ENCODE measurements at regions not wholly inside any gene's neighbourhood (a gene's known extent, or its start where the extent isn't known, plus 50 kb on each side); places are given as distances from the start of the nearest gene placed in this dataset.

GRCh38 chr15:25186411-25186810 is 231.6 kb downstream of the SNRPN start:
- ChIA-PET POLR2A (no interaction called here), CTCF (no interaction called here)
- TF ChIP-seq ZNF384 (IDR thresholded peaks at IDR 0.05) = no peak
- TF ChIP-seq SUZ12 (IDR thresholded peaks at IDR 0.05) = no peak
- no peak for TF ChIP-seq ELF4 (IDR thresholded peaks at IDR 0.05)
- TF ChIP-seq FOXM1 (IDR thresholded peaks at IDR 0.05; ENCODE audit: borderline replicate concordance) = no peak
- no peak for TF ChIP-seq SP1 (IDR thresholded peaks at IDR 0.05)
- no peak for DNase-seq (ENCODE audit: extremely low spot score)

GRCh38 chr15:25186906-25187645 is 232.3 kb downstream of the SNRPN start:
- no peak for DNase-seq (ENCODE audit: extremely low spot score)
- POLR2A ChIA-PET = no interaction called here
- TF ChIP-seq SUZ12 (IDR thresholded peaks at IDR 0.05) (no peak), ELF4 (IDR thresholded peaks at IDR 0.05) (no peak)
- CTCF ChIA-PET = no interaction called here

- TF ChIP-seq SP1 (IDR thresholded peaks at IDR 0.05) (no peak), FOXA1 (IDR thresholded peaks at IDR 0.05) (no peak), CTBP1 (IDR thresholded peaks at IDR 0.05; ENCODE audit: borderline replicate concordance) (no peak), NFRKB (IDR thresholded peaks at IDR 0.05) (no peak), LEF1 (IDR thresholded peaks at IDR 0.05; ENCODE audit: borderline replicate concordance) (no peak), SUZ12 (IDR thresholded peaks at IDR 0.05) (no peak)
- no peak for DNase-seq (ENCODE audit: extremely low spot score)
- ChIA-PET POLR2A (no interaction called here), CTCF (no interaction called here)
Observed at GRCh38 chr15:25188051-25188450, 233.3 kb downstream of the SNRPN start.

- TF ChIP-seq TARDBP (IDR thresholded peaks at IDR 0.05) (no peak), SP1 (IDR thresholded peaks at IDR 0.05) (no peak), FOXK2 (IDR thresholded peaks at IDR 0.05) (no peak), FOXM1 (IDR thresholded peaks at IDR 0.05; ENCODE audit: borderline replicate concordance) (no peak), CTBP1 (IDR thresholded peaks at IDR 0.05; ENCODE audit: borderline replicate concordance) (no peak), FOXA1 (IDR thresholded peaks at IDR 0.05) (no peak), ELF4 (IDR thresholded peaks at IDR 0.05) (no peak), L3MBTL2 (conservative IDR thresholded peaks at IDR 0.05) (no peak), ZNF384 (IDR thresholded peaks at IDR 0.05) (no peak), SUZ12 (IDR thresholded peaks at IDR 0.05) (no peak), NFRKB (IDR thresholded peaks at IDR 0.05) (no peak), PKNOX1 (IDR thresholded peaks at IDR 0.05) (no peak)
- POLR2A ChIA-PET = no interaction called here
- CTCF ChIA-PET = no interaction called here
Observed at GRCh38 chr15:25188551-25189101, 233.8 kb downstream of the SNRPN start.

GRCh38 chr15:25189551-25189950 is 234.8 kb downstream of the SNRPN start:
- POLR2A ChIA-PET = no interaction called here
- TF ChIP-seq PKNOX1 (IDR thresholded peaks at IDR 0.05) = no peak
- TF ChIP-seq CTBP1 (IDR thresholded peaks at IDR 0.05; ENCODE audit: borderline replicate concordance) = no peak
- TF ChIP-seq FOXM1 (IDR thresholded peaks at IDR 0.05; ENCODE audit: borderline replicate concordance) = no peak
- no peak for TF ChIP-seq ZNF384 (IDR thresholded peaks at IDR 0.05)
- TF ChIP-seq FOXA1 (IDR thresholded peaks at IDR 0.05) = no peak
- TF ChIP-seq ARNT (IDR thresholded peaks at IDR 0.05) = no peak
- TF ChIP-seq NFRKB (IDR thresholded peaks at IDR 0.05) = no peak
- no peak for DNase-seq (ENCODE audit: extremely low spot score)
- CTCF ChIA-PET = no interaction called here

More at GRCh38 chr15:25188551-25189101, 233.8 kb downstream of the SNRPN start:
- no peak for DNase-seq (ENCODE audit: extremely low spot score)

GRCh38 chr15:25192651-25193050 is 237.9 kb downstream of the SNRPN start:
- CTCF ChIA-PET = no interaction called here
- POLR2A ChIA-PET = no interaction called here
- TF ChIP-seq ELF4 (IDR thresholded peaks at IDR 0.05) = no peak
- TF ChIP-seq FOXK2 (IDR thresholded peaks at IDR 0.05) = no peak
- TF ChIP-seq SP1 (IDR thresholded peaks at IDR 0.05) = no peak
- TF ChIP-seq NFRKB (IDR thresholded peaks at IDR 0.05) = no peak
- no peak for TF ChIP-seq PKNOX1 (IDR thresholded peaks at IDR 0.05)
- no peak for TF ChIP-seq CTBP1 (IDR thresholded peaks at IDR 0.05; ENCODE audit: borderline replicate concordance)

GRCh38 chr15:25207369-25207768 is 231.5 kb downstream of the UBE3A start:
- ChIA-PET CTCF (no interaction called here), POLR2A (no interaction called here)
- no peak for TF ChIP-seq TARDBP (IDR thresholded peaks at IDR 0.05)
- no peak for TF ChIP-seq L3MBTL2 (conservative IDR thresholded peaks at IDR 0.05)
- no peak for TF ChIP-seq SUZ12 (IDR thresholded peaks at IDR 0.05)
- no peak for DNase-seq (ENCODE audit: extremely low spot score)

More at GRCh38 chr15:25192651-25193050, 237.9 kb downstream of the SNRPN start:
- no peak for DNase-seq (ENCODE audit: extremely low spot score)

- TF ChIP-seq HDGF (IDR thresholded peaks at IDR 0.05; ENCODE audit: borderline replicate concordance) (no peak), TARDBP (IDR thresholded peaks at IDR 0.05) (no peak), ARNT (IDR thresholded peaks at IDR 0.05) (no peak), SP1 (IDR thresholded peaks at IDR 0.05) (no peak), FOXM1 (IDR thresholded peaks at IDR 0.05; ENCODE audit: borderline replicate concordance) (no peak), BHLHE40 (IDR thresholded peaks at IDR 0.05; ENCODE audit: borderline replicate concordance) (no peak)
- ChIA-PET POLR2A (no interaction called here), CTCF (no interaction called here)
- DNase-seq (ENCODE audit: extremely low spot score) = no peak
Observed at GRCh38 chr15:25208735-25209134, 230.1 kb downstream of the UBE3A start.
